H1 (cell line): ENCODE measurements at regions not wholly inside any gene's neighbourhood (a gene's known extent, or its start where the extent isn't known, plus 50 kb on each side); places are given as distances from the start of the nearest gene placed in this dataset.

Experiments
- CTCF ChIA-PET: fragments of 300-600 bp; sonication (Branson Sonifier 250); formaldehyde crosslinking; loops from one replicate; lab custom pipeline; 2021; ENCODE audit not compliant: partially characterized antibody; lab: Charles Lee
- POLR2A ChIA-PET: fragments of 300-600 bp; sonication (Branson Sonifier 250); formaldehyde crosslinking; loops from one replicate; lab custom pipeline; 2021; ENCODE audit warnings: inconsistent platforms; ENCODE audit not compliant: partially characterized antibody; lab: Charles Lee
- DNase-seq, 2 experiments: peaks; one replicate each; pipeline versions ENCODE4 v3.0.0 to v3.0.0-alpha.2; 2010 to 2022; ENCODE audit warnings: low spot score in 2 of 2, low read depth in 1 of 2, mixed read lengths in 1 of 2
- FAIRE-seq: peaks from 2 replicates; lab custom pipeline; 2011; peaks lifted over from hg19 to GRCh38; lab: Jason Lieb, UNC
- H2AFZ ChIP-seq: 2 replicates; pipeline ENCODE4 v1.8.1; 2012; ENCODE audit warnings: low read length, inconsistent platforms
- H2AK5ac ChIP-seq: 2 replicates; pipeline ENCODE4 v1.6.1; 2013; ENCODE audit warnings: low read depth, low read length
- H2BK120ac ChIP-seq: replicated peaks from 2 replicates; pipeline ENCODE3; 2013; ENCODE audit warnings: low read depth, low read length, inconsistent platforms
- H2BK12ac ChIP-seq: 2 replicates; pipeline ENCODE4 v1.6.1; 2013; ENCODE audit warnings: low read depth, low read length
- H2BK15ac ChIP-seq: 2 replicates; pipeline ENCODE4 v1.6.1; 2013; ENCODE audit warnings: low read length
- H2BK20ac ChIP-seq: 2 replicates; pipeline ENCODE4 v1.6.1; 2013; ENCODE audit warnings: low read length
- H2BK5ac ChIP-seq: 2 replicates; pipeline ENCODE4 v1.6.1; 2013; ENCODE audit warnings: low read depth, low read length
- H3K14ac ChIP-seq: 2 replicates; pipeline ENCODE4 v1.6.1; 2013; ENCODE audit warnings: inconsistent platforms; ENCODE audit not compliant: insufficient read length
- H3K18ac ChIP-seq: 2 replicates; pipeline ENCODE4 v1.6.1; 2013; ENCODE audit warnings: low read length; ENCODE audit errors: extremely low read depth
- H3K23ac ChIP-seq: 2 replicates; pipeline ENCODE4 v1.6.1; 2013; ENCODE audit warnings: inconsistent platforms; ENCODE audit not compliant: insufficient read length
- H3K23me2 ChIP-seq: 2 replicates; pipeline ENCODE4 v1.6.1; 2013; ENCODE audit warnings: low read depth, low read length
- H3K27ac ChIP-seq: 2 replicates; pipeline ENCODE4 v1.6.1; 2011; ENCODE audit warnings: low read depth, low read length, inconsistent platforms
- H3K27me3 ChIP-seq, 4 experiments: replicated peaks in 1 of 4; 1 replicate in 1 of 4; 2 replicates in 3 of 4; pipeline versions ENCODE4 v1.6.1 to v1.8.1; 2011 to 2013; ENCODE audit warnings: low read length in 3 of 4, mild to moderate bottlenecking in 3 of 4, inconsistent platforms in 2 of 4, mixed read lengths in 2 of 4, moderate library complexity in 1 of 4; ENCODE audit not compliant: control insufficient read depth in 3 of 4, insufficient read depth in 3 of 4; ENCODE audit errors: extremely low read depth in 1 of 4
- H3K36me3 ChIP-seq, 4 experiments: 2 replicates each; pipeline versions ENCODE4 v1.6.1 to v1.8.1; 2011 to 2013; ENCODE audit warnings: mild to moderate bottlenecking in 4 of 4, low read length in 3 of 4, moderate library complexity in 2 of 4, control low read depth in 1 of 4, inconsistent platforms in 1 of 4; ENCODE audit not compliant: insufficient read depth in 4 of 4, control insufficient read depth in 2 of 4
- H3K4ac ChIP-seq: replicated peaks from 2 replicates; pipeline ENCODE3; 2013; ENCODE audit warnings: low read length, low read depth, mixed read lengths, inconsistent platforms; ENCODE audit not compliant: insufficient read length
- H3K4me1 ChIP-seq, 4 experiments: replicated peaks in 1 of 4; 1 replicate in 1 of 4; 2 replicates in 3 of 4; pipeline versions ENCODE4 v1.6.1 to v1.8.1; 2011 to 2013; ENCODE audit warnings: low read length in 3 of 4, inconsistent platforms in 2 of 4, mixed read lengths in 1 of 4; ENCODE audit not compliant: insufficient read depth in 4 of 4, control insufficient read depth in 3 of 4
- H3K4me2 ChIP-seq, 2 experiments: 2 replicates each; pipeline versions ENCODE4 v1.6.1 to v1.8.1; 2011 to 2013; ENCODE audit warnings: low read depth in 2 of 2, low read length in 2 of 2, control low read depth in 1 of 2, inconsistent platforms in 1 of 2, mild to moderate bottlenecking in 1 of 2; ENCODE audit not compliant: insufficient read depth in 1 of 2
- H3K4me3 ChIP-seq, 4 experiments: fragments of 200-600, 300-600 bp in 1 of 4; sonication (generic), shearing (Covaris generic), sonication (Bioruptor Twin) in 1 of 4; 2 replicates each; pipeline versions ENCODE4 v1.5.1 to v1.8.1; 2011 to 2016; ENCODE audit warnings: low read length in 4 of 4, low read depth in 3 of 4, control low read depth in 2 of 4, inconsistent platforms in 2 of 4, mild to moderate bottlenecking in 2 of 4, mixed read lengths in 1 of 4, moderate library complexity in 1 of 4; ENCODE audit not compliant: insufficient read depth in 2 of 4; ENCODE audit errors: extremely low read depth in 1 of 4
- H3K56ac ChIP-seq: replicated peaks from 2 replicates; pipeline ENCODE3; 2013; ENCODE audit warnings: low read depth, mild to moderate bottlenecking, mixed read lengths, low read length, inconsistent platforms; ENCODE audit not compliant: insufficient read length
- H3K79me1 ChIP-seq: 2 replicates; pipeline ENCODE4 v1.6.1; 2013; ENCODE audit warnings: low read depth, low read length, control low read depth
- H3K79me2 ChIP-seq, 2 experiments: 2 replicates each; pipeline versions ENCODE4 v1.6.1 to v1.8.1; 2012 to 2013; ENCODE audit warnings: low read length in 2 of 2, mild to moderate bottlenecking in 2 of 2, inconsistent platforms in 1 of 2; ENCODE audit not compliant: insufficient read depth in 2 of 2, control insufficient read depth in 1 of 2
- H3K9ac ChIP-seq, 4 experiments: replicated peaks in 1 of 4; 1 replicate in 1 of 4; 2 replicates in 3 of 4; pipeline versions ENCODE4 v1.6.1 to v1.8.1; 2011 to 2013; ENCODE audit warnings: low read depth in 3 of 4, low read length in 3 of 4, control low read depth in 2 of 4, mild to moderate bottlenecking in 2 of 4, moderate library complexity in 2 of 4, inconsistent platforms in 1 of 4; ENCODE audit errors: extremely low read depth in 1 of 4
- H3K9me3 ChIP-seq, 2 experiments: 2 replicates each; pipeline versions ENCODE4 v1.6.1 to v1.8.1; 2012 to 2013; ENCODE audit warnings: mild to moderate bottlenecking in 2 of 2, moderate library complexity in 2 of 2, control low read depth in 1 of 2, inconsistent platforms in 1 of 2, low read depth in 1 of 2, low read length in 1 of 2, mixed read lengths in 1 of 2; ENCODE audit not compliant: insufficient read depth in 2 of 2
- H4K20me1 ChIP-seq, 2 experiments: replicated peaks in 1 of 2; 2 replicates each; pipeline versions ENCODE3 to v1.8.1; 2011 to 2013; ENCODE audit warnings: inconsistent platforms in 2 of 2, low read length in 2 of 2, mild to moderate bottlenecking in 1 of 2; ENCODE audit not compliant: insufficient read depth in 2 of 2, control insufficient read depth in 1 of 2
- H4K5ac ChIP-seq: 2 replicates; pipeline ENCODE4 v1.6.1; 2013; ENCODE audit warnings: low read length, low read depth, mixed read lengths, inconsistent platforms; ENCODE audit not compliant: insufficient read length
- H4K8ac ChIP-seq: 2 replicates; pipeline ENCODE4 v1.8.0; 2013; ENCODE audit warnings: mild to moderate bottlenecking, moderate library complexity, low read length, inconsistent platforms; ENCODE audit not compliant: insufficient read depth; ENCODE audit errors: extremely low read depth
- H4K91ac ChIP-seq: replicated peaks from 2 replicates; pipeline ENCODE3; 2013; ENCODE audit warnings: low read length, mixed read lengths, inconsistent platforms; ENCODE audit not compliant: insufficient read length
- ASH2L ChIP-seq: fragments of 200-600, 300-600 bp; sonication (generic); IDR thresholded peaks from one replicate; pipeline ENCODE4 v1.7.1; 2017; ENCODE audit warnings: low read length
- ATF3 ChIP-seq: IDR thresholded peaks from 2 replicates; pipeline ENCODE4 v1.6.1; 2011; ENCODE audit warnings: low read depth, mild to moderate bottlenecking, low read length; ENCODE audit not compliant: insufficient read depth
- BCL11A ChIP-seq, 2 experiments: IDR thresholded peaks; one replicate each; pipeline ENCODE4 v1.6.1; 2011; ENCODE audit warnings: low read depth in 2 of 2, low read length in 2 of 2, mild to moderate bottlenecking in 2 of 2
- BRCA1 ChIP-seq: IDR thresholded peaks from 2 replicates; pipeline ENCODE4 v1.6.1; 2012; ENCODE audit warnings: low read depth, low read length, improper control_type of control experiment
- GTF2F1 ChIP-seq: IDR thresholded peaks from 2 replicates; pipeline ENCODE4 v1.6.1; 2012; ENCODE audit warnings: low read depth, low read length, improper control_type of control experiment, borderline replicate concordance
- JUN ChIP-seq: IDR thresholded peaks from 2 replicates; pipeline ENCODE4 v1.6.1; 2011; ENCODE audit warnings: low read depth, mild to moderate bottlenecking, improper control_type of control experiment, low read length
- JUND ChIP-seq: IDR thresholded peaks from 2 replicates; pipeline ENCODE4 v1.6.1; 2011; ENCODE audit warnings: mild to moderate bottlenecking, improper control_type of control experiment, low read length
- MAX ChIP-seq: IDR thresholded peaks from 2 replicates; pipeline ENCODE4 v1.6.1; 2012; ENCODE audit warnings: inconsistent platforms
- SIN3A ChIP-seq, 2 experiments: IDR thresholded peaks in 1 of 2; conservative IDR thresholded peaks in 1 of 2; 2 replicates each; pipeline ENCODE4 v1.6.1; 2011 to 2012; ENCODE audit warnings: low read length in 2 of 2, improper control_type of control experiment in 1 of 2, low read depth in 1 of 2, mild to moderate bottlenecking in 1 of 2
- SP1 ChIP-seq: IDR thresholded peaks from 2 replicates; pipeline ENCODE4 v1.6.1; 2011; ENCODE audit warnings: low read depth, low read length
- WGBS, 2 experiments: shearing (Covaris generic) in 1 of 2; methylation state at CpG; one replicate each; pipeline versions ENCODE4 v1.1.6 to v1.1.7; 2013 to 2015; ENCODE audit warnings: low lambda C conversion rate in 2 of 2, mixed read lengths in 2 of 2, inconsistent platforms in 1 of 2, low coverage in 1 of 2, missing lambda C conversion rate in 1 of 2; ENCODE audit not compliant: insufficient replicate concordance in 2 of 2, insufficient coverage in 1 of 2, insufficient read length in 1 of 2; ENCODE audit errors: extremely low coverage in 1 of 2, missing lambda C conversion rate in 1 of 2; 5-methylcytosine and 5-hydroxymethylcytosine counted together

GRCh38 chr20:47973519-47974233, 188.4 kb upstream of the SULF2 start:
- DNase-seq, result peak; percentile 31 to 55
- no peak overlapping the region; the same call in 1 of the 2 replicates for H3K18ac ChIP-seq
- no peak overlapping the region for H3K56ac ChIP-seq
- peak overlapping the region; percentile 40; the same call in 1 of the 2 replicates for H2BK15ac ChIP-seq
- no peaks in the 10 kb centered on the region for H3K79me2 ChIP-seq
- H3K36me3 ChIP-seq, result no peaks in the 10 kb centered on the region
- ChIA-PET CTCF (interaction anchor here (1.0 to 1.7 kb wide), 2 partner anchors 25 to 296 kb away, joined by 4 read pairs; no protein-coding TSS in a partner anchor), POLR2A (interaction anchor here (0.6 kb wide), 1 partner anchor 948 kb away, joined by 3 read pairs; no protein-coding TSS in a partner anchor)
- peak overlapping the region; percentile 60; the same call in 1 of the 2 replicates for H2BK5ac ChIP-seq
- H2AFZ ChIP-seq, result no peak overlapping the region
- no peak overlapping the region for H3K23ac ChIP-seq
- peak overlapping the region; percentile 89 for H2BK20ac ChIP-seq
- peaks cover 7 to 19% (median 11%) of the 10 kb centered on the region in 4 experiments for H3K4me1 ChIP-seq
- H3K14ac ChIP-seq, result no peak overlapping the region
- no peak overlapping the region for H3K4ac ChIP-seq
- H4K20me1 ChIP-seq, result no peaks in the 10 kb centered on the region
- peak overlapping the region; percentile 51 for H4K5ac ChIP-seq
- H2BK12ac ChIP-seq, result peak overlapping the region; percentile 98
- no peak overlapping the region for H3K27ac ChIP-seq
- H2AK5ac ChIP-seq, result peak overlapping the region; percentile 93; the same call in 1 of the 2 replicates
- peak overlapping the region; percentile 85 for H4K91ac ChIP-seq
- no peak overlapping the region for H3K9ac ChIP-seq
- FAIRE-seq, result no peak
- TF ChIP-seq SIN3A (conservative IDR thresholded peaks at IDR 0.05 in 1 of 2, IDR thresholded peaks at IDR 0.05 in 1 of 2; ENCODE audit: low read depth in 1 of 2, low read length in 2 of 2), result no peak
- peak; percentile 55 for TF ChIP-seq ASH2L
- TF ChIP-seq JUND, result peak; percentile 53; the same call in 1 of the 2 replicates
- no peak for TF ChIP-seq GTF2F1
- 0 out of 2 replicates have a peak, but pooled peaks have one; percentile 6 for TF ChIP-seq JUN
- no peak for TF ChIP-seq ATF3
- 0 out of 2 replicates have a peak, but pooled peaks have one; percentile 11 for TF ChIP-seq SP1
- TF ChIP-seq MAX, result 0 out of 2 replicates have a peak, but pooled peaks have one; percentile 18
- no peak for TF ChIP-seq BCL11A (IDR thresholded peaks at IDR 0.05; ENCODE audit: low read depth in 2 of 2, low read length in 2 of 2)
- TF ChIP-seq BRCA1, result no peak
- no peaks in the 10 kb centered on the region for H3K79me1 ChIP-seq
- H3K23me2 ChIP-seq, result no peaks in the 10 kb centered on the region; the same call in none of the 2 replicates
- H4K8ac ChIP-seq, result peak overlapping the region; percentile 71; the same call in 1 of the 2 replicates
- H2BK120ac ChIP-seq, result no peak overlapping the region
- H3K4me3 ChIP-seq, result no peak overlapping the region; a peak in 2 of 8 replicates
- 72% methylated on average over 19 of the region's 26 CpGs; no CpG with 5 or more reads in 1 of the 2 experiments for WGBS, 2 experiments
- no peaks in the 10 kb centered on the region for H3K9me3 ChIP-seq
- H3K27me3 ChIP-seq, result no peaks in the 10 kb centered on the region
- no peak overlapping the region; a peak in 2 of 4 replicates for H3K4me2 ChIP-seq
